ENCODE measurements at regions not wholly inside any gene's neighbourhood (a gene's known extent, or its start where the extent isn't known, plus 50 kb on each side); places are given as distances from the start of the nearest gene placed in this dataset.

DNA sequence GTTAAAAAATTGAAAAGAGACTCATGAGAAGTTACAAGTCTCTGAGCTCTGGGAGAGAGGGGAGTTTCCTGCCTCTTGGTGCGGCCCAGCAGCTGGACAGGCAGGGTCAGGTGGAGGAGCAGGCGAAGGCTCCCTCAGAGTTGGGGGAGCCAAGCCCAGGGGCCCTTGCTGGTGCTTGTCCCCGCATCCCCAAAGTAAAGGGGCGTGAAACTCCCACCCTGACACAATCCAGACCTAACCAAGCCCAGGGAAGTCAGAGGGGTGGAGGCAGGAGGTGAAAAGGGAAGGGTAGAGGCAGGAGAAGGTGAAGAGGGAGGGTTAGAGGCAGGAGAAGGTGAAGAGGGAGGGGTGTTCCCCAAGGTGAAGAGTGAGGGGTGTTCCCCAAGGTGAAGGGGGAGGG is 322.8 kb downstream of the GLRX3 start:
- no TSS peak for BruUV-seq (replicated peaks)
- H4K20me1 ChIP-seq (ENCODE audit: insufficient read depth, low read length) = no peaks in the 10 kb centered on the region
- CTCF ChIA-PET (ENCODE audit: unreplicated experiment) = no interaction called here
- H2AFZ ChIP-seq (ENCODE audit: low read length) = no peak overlapping the region
- H3K36me3 ChIP-seq (ENCODE audit: insufficient read depth, low read length) = no peaks in the 10 kb centered on the region
- no peak overlapping the region for H3K4me3 ChIP-seq (ENCODE audit: low read depth, low read length, poor library complexity, severe bottlenecking)
- POLR2A ChIA-PET = no interaction called here
- no peaks in the 10 kb centered on the region for H3K4me1 ChIP-seq (ENCODE audit: insufficient read depth, low read length, poor library complexity, severe bottlenecking)
- no peaks in the 10 kb centered on the region for H3K9me3 ChIP-seq (ENCODE audit: low read length)
- intact Hi-C loops (cut with micrococcal nuclease; ENCODE audit: unreplicated experiment) = no loop called here
- no peaks in the 10 kb centered on the region for H3K79me2 ChIP-seq (ENCODE audit: insufficient read depth, low read depth, low read length)
- no peak overlapping the region for H3K4me2 ChIP-seq (ENCODE audit: low read length)
- TF ChIP-seq, protein P1, sequence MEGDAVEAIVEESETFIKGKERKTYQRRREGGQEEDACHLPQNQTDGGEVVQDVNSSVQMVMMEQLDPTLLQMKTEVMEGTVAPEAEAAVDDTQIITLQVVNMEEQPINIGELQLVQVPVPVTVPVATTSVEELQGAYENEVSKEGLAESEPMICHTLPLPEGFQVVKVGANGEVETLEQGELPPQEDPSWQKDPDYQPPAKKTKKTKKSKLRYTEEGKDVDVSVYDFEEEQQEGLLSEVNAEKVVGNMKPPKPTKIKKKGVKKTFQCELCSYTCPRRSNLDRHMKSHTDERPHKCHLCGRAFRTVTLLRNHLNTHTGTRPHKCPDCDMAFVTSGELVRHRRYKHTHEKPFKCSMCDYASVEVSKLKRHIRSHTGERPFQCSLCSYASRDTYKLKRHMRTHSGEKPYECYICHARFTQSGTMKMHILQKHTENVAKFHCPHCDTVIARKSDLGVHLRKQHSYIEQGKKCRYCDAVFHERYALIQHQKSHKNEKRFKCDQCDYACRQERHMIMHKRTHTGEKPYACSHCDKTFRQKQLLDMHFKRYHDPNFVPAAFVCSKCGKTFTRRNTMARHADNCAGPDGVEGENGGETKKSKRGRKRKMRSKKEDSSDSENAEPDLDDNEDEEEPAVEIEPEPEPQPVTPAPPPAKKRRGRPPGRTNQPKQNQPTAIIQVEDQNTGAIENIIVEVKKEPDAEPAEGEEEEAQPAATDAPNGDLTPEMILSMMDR (conservative IDR thresholded peaks at IDR 0.05; ENCODE audit: low read length) = no peak
- no peak for TF ChIP-seq EZH2phosphoT487 (IDR thresholded peaks at IDR 0.05; ENCODE audit: borderline replicate concordance, low read depth, low read length)
- no peak for DNase-seq (ENCODE audit: low spot score)
- H3K9me2 ChIP-seq (ENCODE audit: insufficient read depth, low read length) = no peaks in the 10 kb centered on the region
- H3K27ac ChIP-seq (ENCODE audit: low read depth, low read length, poor library complexity, severe bottlenecking) = no peak overlapping the region

DNA sequence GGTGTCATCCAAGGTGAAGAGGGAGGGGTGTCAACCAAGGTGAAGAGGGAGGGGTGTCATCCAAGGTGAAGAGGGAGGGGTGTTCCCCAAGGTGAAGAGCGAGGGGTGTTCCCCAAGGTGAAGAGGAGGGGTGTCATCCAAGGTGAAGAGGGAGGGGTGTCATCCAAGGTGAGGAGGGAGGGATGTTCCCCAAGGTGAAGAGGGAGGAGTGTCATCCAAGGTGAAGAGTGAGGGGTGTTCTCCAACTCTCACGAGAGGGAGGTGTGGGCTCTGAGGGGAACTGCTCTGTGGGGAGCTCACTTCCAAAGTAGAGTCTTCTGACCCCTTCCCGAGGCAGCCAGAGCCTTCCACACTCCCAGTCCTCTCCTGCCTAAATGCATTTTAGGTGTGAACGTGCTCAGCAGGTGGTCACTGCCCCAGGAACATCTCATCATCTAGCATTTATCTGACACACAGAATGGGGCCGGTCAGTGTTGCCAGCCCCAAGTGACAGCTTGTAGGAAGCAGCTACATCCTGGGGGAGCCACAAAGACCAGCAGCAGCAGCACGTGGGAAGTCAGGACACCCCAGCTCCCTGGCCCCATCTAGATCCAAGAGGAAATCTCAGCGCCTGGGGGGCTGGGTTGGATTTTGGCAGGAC is 323.8 kb downstream of the GLRX3 start:
- no peak overlapping the region for H3K4me2 ChIP-seq (ENCODE audit: low read length)
- H3K4me3 ChIP-seq (ENCODE audit: low read depth, low read length, poor library complexity, severe bottlenecking) = no peak overlapping the region
- ChIA-PET POLR2A (no interaction called here), CTCF (ENCODE audit: unreplicated experiment) (no interaction called here)
- intact Hi-C loops (cut with micrococcal nuclease; ENCODE audit: unreplicated experiment) = no loop called here
- no peaks in the 10 kb centered on the region for H3K9me3 ChIP-seq (ENCODE audit: low read length)
- H2AFZ ChIP-seq (ENCODE audit: low read length) = no peak overlapping the region
- TF ChIP-seq, protein P1 (conservative IDR thresholded peaks at IDR 0.05; ENCODE audit: low read length) = no peak
- no peak for TF ChIP-seq EZH2phosphoT487 (IDR thresholded peaks at IDR 0.05; ENCODE audit: borderline replicate concordance, low read depth, low read length)
- H4K20me1 ChIP-seq (ENCODE audit: insufficient read depth, low read length) = no peaks in the 10 kb centered on the region
- BruUV-seq (replicated peaks) = no TSS peak
- no peak overlapping the region for H3K27ac ChIP-seq (ENCODE audit: low read depth, low read length, poor library complexity, severe bottlenecking)
- no peaks in the 10 kb centered on the region for H3K36me3 ChIP-seq (ENCODE audit: insufficient read depth, low read length)
- H3K79me2 ChIP-seq (ENCODE audit: insufficient read depth, low read depth, low read length) = no peaks in the 10 kb centered on the region
- DNase-seq (ENCODE audit: low spot score) = no peak
- no peaks in the 10 kb centered on the region for H3K4me1 ChIP-seq (ENCODE audit: insufficient read depth, low read length, poor library complexity, severe bottlenecking)
- no peaks in the 10 kb centered on the region for H3K9me2 ChIP-seq (ENCODE audit: insufficient read depth, low read length)

DNA sequence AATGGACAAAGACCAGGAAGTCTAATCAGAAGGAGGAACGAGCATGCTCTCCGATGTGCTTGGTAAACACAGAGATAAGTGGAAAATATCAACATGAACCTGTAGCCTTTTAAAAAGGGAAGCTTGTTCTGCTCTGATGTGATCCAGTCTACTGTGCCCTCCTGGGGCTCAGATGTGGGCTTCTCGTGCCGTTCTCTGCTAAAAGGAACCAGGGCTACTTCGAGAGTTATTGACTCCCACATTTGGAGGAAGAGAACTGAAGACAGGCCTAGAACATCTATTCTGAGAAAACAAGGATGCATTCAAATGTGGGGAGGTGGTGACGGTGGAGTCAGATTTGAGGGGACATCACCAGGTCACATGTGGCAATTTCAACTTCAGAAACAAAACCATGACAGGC is 325.4 kb downstream of the GLRX3 start:
- no peak overlapping the region for H3K27ac ChIP-seq (ENCODE audit: low read depth, low read length, poor library complexity, severe bottlenecking)
- TF ChIP-seq EZH2phosphoT487 (IDR thresholded peaks at IDR 0.05; ENCODE audit: borderline replicate concordance, low read depth, low read length) = no peak
- TF ChIP-seq, protein P1 (conservative IDR thresholded peaks at IDR 0.05; ENCODE audit: low read length) = no peak
- POLR2A ChIA-PET = no interaction called here
- BruUV-seq (replicated peaks) = no TSS peak
- no peak overlapping the region for H2AFZ ChIP-seq (ENCODE audit: low read length)
- H3K4me1 ChIP-seq (ENCODE audit: insufficient read depth, low read length, poor library complexity, severe bottlenecking) = no peaks in the 10 kb centered on the region
- no peaks in the 10 kb centered on the region for H4K20me1 ChIP-seq (ENCODE audit: insufficient read depth, low read length)
- DNase-seq (ENCODE audit: low spot score) = no peak
- H3K9me3 ChIP-seq (ENCODE audit: low read length) = no peaks in the 10 kb centered on the region
- H3K79me2 ChIP-seq (ENCODE audit: insufficient read depth, low read depth, low read length) = no peaks in the 10 kb centered on the region
- CTCF ChIA-PET (ENCODE audit: unreplicated experiment) = no interaction called here
- no peak overlapping the region for H3K4me2 ChIP-seq (ENCODE audit: low read length)
- no peak overlapping the region for H3K4me3 ChIP-seq (ENCODE audit: low read depth, low read length, poor library complexity, severe bottlenecking)
- intact Hi-C loops (cut with micrococcal nuclease; ENCODE audit: unreplicated experiment) = no loop called here
- H3K9me2 ChIP-seq (ENCODE audit: insufficient read depth, low read length) = no peaks in the 10 kb centered on the region
- H3K36me3 ChIP-seq (ENCODE audit: insufficient read depth, low read length) = no peaks in the 10 kb centered on the region
